Stimulated activated CD4-positive, alpha-beta T cell treated with anti-CD3 and anti-CD28 coated beads, Interleukin-15, amount 100 ng/mL, for 48 hours (primary cell): ENCODE measurements at regions not wholly inside any gene's neighbourhood (a gene's known extent, or its start where the extent isn't known, plus 50 kb on each side); places are given as distances from the start of the nearest gene placed in this dataset.
"Not testable (repeated sequence)": the region's sequence is repeated elsewhere in the genome, so short reads cannot be mapped to it uniquely, and the experiment has no call there.

Source experiments
- DNase-seq, 2 donors: peaks; one replicate each; pipeline ENCODE4 v3.0.0-alpha.2; 2020; ENCODE audit warnings: low read depth in 2 of 2

DNA sequence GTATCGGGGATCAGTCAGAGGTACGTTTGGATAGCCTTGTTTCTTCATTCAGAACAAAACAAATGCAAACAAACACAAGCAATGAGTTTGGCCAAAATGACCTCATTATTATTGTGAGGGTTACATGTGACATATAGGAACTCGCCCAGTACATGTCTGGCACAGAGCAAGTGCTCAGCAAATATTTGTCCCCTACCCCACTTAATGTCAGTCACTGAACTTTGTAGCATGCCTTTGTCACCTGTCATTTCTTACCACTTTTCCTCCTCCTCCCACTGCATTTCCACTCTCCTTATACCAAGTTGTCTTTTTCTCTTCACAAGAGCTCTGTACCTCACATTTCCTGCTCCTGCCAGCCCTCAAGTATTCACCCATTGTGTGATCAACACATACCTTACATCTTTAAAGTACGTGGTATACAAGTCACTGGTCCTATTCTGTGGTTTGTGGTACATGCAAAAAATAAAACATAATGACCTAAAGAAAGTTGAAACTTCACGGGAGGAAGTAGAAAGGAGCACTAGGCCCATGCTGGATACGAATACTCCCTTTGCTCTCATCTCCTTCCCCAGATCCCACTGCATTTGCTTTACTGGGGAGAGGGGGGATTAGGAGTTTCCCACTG lies 236.0 kb downstream of the INHBA start:
- DNase-seq = no peak

- DNase-seq = no peak
Observed at GRCh38 chr7:41465571-41465970, 237.3 kb downstream of the INHBA start.

DNA sequence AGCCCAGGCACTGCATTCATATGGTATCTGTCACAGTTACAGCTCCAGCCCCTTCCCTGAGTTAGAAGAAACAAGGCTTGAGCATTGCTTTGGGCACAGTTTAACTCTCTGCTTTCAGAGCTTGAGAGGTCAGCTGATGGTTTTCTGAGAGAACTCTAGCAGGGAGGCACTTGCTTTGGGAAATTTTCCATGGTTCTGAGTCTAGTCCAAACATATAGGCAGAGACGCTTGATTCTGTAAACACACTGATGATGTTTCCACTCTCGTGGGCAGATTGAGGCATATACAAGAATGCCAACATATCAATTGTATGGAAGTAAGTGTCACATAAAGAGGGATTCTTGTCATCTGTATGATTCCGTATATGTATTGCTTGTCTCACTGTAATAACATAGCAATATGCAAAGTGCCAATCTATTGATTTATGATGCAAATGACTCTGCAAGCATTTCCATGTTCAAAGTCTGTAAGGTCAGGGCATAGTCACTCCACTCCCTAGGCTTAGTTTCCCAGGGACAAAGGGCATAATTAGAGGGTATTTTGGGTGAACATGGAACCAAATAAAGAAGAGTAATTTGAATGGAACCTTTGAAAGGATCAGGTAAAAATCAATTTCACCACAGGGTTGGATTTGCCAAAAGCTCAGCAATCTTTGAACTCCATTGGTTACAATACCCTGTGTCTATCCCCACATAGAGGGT lies 239.0 kb downstream of the INHBA start:
- DNase-seq = no peak

DNA sequence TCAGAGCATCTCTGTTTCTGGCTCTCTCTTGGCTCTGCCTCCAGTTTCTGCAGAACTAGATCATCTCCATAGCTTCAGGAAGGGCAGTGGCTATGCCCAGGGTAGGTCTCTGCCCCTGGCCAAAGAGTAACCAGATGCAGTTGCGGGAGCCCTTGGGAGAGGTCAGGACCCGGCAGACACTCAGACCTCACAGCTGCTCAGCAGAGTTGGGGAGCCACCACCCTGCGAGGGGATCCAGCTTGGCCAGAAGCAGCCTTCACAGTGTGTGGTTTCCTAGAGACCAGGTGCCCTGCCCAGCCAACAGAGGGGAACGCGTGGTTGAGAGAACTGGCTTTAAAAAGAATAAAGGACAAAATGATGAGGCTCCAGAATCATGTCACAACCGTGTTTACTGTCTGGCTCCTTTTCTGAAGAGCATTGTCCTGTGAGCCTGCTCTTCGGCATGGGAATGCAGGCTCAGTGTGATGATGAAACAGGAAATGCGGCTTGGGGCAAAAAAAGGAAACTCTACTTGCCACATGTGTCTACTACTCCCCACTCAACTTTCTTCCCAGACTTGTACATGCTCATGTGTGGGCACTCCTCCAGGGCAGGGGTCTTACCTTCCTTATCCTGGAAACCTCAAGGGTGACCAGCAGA lies 243.1 kb downstream of the INHBA start:
- DNase-seq = no peak

DNA sequence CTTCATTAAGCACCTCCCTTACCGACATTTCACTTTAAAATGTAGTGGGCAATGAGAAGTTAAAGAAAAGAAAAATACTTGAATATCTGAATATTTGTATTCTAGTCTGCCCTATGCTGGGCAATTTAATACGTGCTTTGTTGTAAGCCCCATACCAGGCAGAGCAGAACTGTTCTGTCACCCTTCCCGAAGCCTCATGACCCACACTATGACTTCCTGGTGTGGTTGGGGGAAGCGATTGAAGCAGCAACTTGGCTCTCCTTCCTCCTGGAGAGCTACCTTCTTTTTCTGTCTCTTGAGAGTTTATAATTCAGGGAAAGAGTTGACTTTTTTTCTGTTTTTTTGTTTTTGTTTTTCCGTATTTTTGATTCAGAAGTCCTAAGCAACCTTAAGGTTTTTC lies 243.7 kb downstream of the INHBA start:
- DNase-seq = no peak

- DNase-seq = no peak
Observed at GRCh38 chr7:41457832-41458437, 245.0 kb downstream of the INHBA start.

DNA sequence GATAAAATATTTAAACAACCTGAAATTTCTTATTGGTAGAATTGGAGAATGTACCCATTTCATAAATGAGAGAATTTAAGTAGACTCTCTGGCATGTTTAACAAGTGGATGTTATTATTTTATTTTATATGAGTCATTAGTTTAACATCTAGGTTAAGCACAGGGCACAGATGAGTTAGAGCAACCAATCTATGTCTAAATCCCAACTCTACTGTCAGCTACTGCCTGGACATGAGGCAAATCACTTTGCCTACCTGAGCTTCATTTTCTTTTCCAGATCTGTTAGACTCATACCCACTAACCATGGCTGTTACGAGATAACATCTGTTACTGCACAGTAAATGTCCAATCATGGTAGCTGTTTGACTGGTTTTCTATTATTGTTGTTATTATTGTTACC lies 251.1 kb downstream of the INHBA start:
- DNase-seq = no peak

DNA sequence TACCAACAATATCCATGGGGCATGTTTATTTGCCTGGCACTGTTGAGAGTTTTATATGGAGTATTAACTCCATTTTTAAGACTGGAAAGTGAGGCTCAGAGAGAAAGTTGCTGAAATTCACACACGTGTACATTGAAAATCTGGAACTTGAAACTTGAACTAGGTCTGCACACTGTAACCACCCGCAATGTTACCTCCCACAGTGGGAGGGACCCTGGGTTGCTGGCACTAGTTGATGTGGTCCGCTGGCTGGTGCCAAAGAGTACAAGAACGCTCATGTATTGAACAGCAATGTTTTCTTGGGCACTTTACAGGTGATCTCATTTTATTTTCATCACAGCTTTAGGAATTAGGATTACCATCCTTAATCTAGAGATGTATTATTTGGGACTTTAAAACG lies 253.2 kb downstream of the INHBA start:
- no peak for DNase-seq

GRCh38 chr7:41449286-41449685 lies 253.6 kb downstream of the INHBA start:
- no peak for DNase-seq

DNA sequence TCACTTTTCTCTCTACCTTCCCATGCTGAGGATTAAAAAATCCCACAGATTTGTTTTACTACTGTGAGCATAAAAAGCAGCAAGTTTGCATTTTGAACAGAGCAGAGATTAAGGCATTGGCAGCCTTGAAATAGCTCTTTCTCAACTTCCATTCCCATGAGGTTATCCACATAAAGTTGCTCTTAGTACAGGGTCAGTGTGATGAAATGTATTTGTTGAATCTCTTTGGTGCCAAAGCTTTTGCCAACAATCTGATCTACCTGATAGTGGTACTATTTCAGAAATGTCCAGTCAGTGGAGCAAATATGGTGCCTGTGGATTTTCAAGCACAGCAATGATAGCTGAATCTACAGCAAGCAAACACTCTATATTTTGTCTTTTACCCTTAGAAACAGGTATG lies 254.8 kb downstream of the INHBA start:
- no peak for DNase-seq

DNA sequence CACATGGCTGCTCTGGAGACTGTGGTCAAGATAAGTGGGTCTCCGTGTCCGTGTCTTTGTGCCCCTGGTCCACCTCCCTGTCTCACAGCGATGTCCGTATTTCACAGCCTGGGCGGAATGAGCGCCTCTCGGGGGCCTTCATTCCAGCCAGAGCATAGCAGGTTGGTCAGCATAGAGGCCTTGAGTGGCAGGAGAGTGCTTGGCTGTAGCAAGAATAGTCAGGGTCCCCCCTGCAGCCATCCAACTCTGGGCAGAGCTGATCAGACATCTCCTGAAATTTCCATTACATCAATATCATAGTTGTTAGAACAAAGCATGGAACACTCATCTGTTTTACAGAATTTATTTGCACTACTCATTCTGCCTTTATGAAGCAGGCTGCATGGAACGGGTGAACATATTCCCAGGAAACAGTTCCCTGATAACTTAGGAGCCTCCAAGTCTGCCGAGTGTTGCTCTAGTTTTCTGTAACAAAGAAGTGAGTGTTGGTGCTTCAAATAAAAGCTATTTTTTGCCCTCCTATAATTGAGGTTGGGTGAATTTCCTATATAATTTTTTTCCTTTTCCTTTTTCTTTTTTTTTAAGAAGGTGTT lies 255.3 kb downstream of the INHBA start:
- no peak for DNase-seq

DNA sequence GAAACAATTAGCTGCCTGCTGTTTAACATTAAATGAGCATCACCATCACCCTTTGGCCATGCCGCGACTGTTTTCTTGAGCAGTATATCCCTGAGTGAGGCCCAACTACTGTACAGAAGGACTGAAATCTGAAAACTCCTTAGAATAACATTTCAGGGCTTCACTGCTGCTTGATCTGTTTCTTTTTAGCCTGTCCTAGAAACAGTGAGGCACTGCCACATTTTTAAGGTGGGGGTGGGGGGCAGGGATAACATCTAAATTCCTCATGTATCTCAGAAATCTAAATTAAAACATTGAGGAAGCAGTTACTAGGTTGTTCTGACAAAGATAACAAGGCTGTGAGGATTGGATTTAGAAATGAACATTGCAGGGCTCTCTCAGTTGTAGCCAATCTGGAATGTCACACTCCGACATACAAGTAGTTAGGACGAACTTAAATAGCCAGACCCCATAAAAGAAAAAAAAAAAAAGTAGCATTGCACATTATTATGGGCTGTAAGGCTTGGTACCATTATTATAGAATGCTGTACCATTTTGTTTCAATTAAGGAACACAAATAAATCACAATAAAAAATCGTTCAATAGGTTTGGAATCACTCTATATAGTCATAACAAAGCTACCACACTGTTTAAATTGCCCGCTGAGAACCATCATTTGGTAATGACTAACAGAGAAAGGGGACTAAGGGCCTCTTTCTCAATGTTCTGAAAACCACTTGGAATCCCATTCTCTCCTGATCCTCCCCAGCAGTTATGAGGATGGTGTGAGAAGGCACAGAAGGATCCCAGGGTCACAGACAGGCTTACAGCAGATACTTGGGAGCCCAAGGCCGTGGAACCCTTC lies 256.1 kb downstream of the INHBA start:
- DNase-seq = no peak

- DNase-seq = no peak
Observed at GRCh38 chr7:41445946-41446345, 256.9 kb downstream of the INHBA start.

DNA sequence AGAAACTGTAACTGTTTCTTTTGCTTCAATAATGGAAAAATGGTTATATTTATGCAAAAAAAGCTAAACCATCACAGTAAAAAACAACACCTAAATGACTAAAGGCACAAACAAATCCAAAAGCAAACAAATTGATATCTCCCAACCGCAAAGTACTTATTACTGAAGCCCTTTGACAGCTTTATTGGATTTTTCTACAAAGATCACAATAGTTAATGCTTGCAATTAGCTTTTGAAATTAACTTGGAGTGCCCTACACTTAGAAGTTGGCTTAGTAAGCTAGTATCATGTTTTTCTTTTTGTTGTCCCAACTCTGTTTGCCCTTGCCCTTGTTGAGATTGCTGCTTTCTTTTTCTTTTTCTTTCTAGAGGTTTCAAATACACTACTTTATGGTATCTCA lies 257.5 kb downstream of the INHBA start:
- no peak for DNase-seq

GRCh38 chr7:41439515-41439879 lies 263.4 kb downstream of the INHBA start:
- no peak for DNase-seq

GRCh38 chr7:41438705-41439514 lies 264.0 kb downstream of the INHBA start:
- DNase-seq = no peak

DNA sequence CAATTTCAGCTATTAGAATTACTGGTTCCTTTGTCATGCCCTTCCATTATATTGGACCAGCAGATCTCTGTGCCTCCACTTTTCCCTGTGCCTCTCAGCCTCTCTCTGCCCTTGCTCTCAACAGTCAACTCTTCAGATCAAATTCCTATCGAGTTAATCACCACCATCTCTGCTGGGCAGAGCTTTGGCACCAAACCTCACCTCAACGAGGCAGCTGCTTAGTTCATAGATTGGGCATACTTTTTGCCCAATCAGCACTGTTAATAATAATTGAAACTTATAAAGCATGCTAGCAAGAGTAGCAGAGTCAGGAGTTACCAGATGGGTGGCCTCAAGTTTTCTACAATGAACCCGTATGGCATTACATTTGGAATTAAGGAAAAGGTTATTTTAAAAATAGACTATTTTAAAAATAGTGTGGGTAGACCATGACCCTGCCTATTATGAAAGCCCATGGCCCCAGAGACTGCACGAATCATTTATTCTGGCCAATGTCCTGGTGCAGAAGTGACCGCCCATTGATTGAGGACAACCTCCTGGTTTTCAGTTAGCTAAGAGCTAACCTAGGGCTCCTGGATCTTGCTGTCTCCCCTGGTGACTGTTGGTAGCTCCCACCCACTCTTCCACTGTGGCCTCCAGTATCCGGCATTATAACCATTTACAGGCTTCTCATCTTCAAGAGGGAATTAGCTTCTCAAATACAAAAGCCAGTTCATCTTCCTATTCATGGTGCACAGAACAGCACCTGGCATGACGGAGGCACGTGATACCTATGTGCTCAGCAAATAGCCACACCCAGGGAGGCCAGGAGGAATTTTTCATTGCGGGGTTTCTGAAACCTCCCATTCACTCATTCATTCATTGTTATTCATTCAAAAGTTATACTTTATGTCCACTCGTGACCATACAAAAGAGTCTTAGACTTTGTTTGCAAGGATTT lies 265.4 kb downstream of the INHBA start:
- no peak for DNase-seq

DNA sequence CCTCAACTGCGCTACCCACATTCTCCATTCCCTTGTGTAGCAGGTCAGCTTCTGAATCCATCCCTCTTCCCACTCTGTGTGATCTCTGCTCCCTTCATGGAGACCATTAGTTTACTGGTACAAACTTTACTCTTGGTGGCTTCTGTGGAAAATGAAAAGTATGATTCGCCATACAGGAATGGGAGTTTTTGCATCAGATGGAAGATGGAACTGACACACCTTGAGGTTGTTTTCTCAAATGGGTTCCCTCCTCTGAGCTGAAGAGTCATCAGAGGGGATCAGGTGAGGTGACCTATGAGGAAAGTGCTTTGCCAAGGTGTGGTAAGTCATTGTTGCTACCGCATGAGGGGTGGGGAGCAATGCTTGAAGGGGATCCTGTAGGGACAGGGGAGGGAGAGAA lies 266.8 kb downstream of the INHBA start:
- no peak for DNase-seq

DNA sequence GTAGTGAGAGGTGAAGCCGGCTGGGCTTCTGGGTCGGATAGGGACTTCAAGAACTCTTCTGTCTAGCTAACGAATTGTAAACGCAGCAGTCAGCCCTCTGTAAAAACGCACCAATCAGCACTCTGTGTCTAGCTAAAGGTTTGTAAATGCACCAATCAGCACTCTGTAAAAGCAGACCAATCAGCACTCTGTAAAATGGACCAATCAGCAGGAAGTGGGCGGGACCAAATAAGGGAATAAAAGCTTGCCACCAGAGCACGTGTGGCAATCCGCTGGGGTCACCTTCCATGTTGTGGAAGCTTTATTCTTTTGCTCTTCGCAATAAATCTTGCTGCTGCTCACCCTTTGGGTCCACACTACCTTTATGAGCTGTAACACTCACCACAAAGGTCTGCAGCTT lies 267.9 kb downstream of the INHBA start:
- DNase-seq = not testable (repeated sequence)

- no peak for DNase-seq
Observed at GRCh38 chr7:41431671-41432070, 271.2 kb downstream of the INHBA start.
